Body of pancreas (tissue), 4 donors: ENCODE measurements at regions not wholly inside any gene's neighbourhood (a gene's known extent, or its start where the extent isn't known, plus 50 kb on each side); places are given as distances from the start of the nearest gene placed in this dataset.

Source experiments
- ATAC-seq: fragments of 150-250 bp; one replicate; pipeline ENCODE4 v1.9.1; 2016
- DNase-seq, 4 donors: peaks; one replicate each; pipeline ENCODE4 v3.0.0-alpha.2; 2019
- H3K27ac ChIP-seq, 4 donors: fragments of 200-600 bp; sonication (generic); 1 replicate in 3 of 4; 2 replicates in 1 of 4; pipeline versions ENCODE4 v1.5.1 to v1.6.1; 2016 to 2019; ENCODE audit warnings: mild to moderate bottlenecking in 1 of 4, mixed read lengths in 1 of 4, moderate library complexity in 1 of 4
- H3K27me3 ChIP-seq, 2 donors: fragments of 200-600 bp; sonication (generic); one replicate each; pipeline ENCODE4 v1.6.0; 2016; ENCODE audit warnings: mild to moderate bottlenecking in 1 of 2
- H3K36me3 ChIP-seq, 2 donors: fragments of 200-600 bp; sonication (generic); replicated peaks in 1 of 2; 2 replicates each; pipeline ENCODE4 v1.5.1; 2016; ENCODE audit warnings: low read depth in 2 of 2; ENCODE audit not compliant: insufficient read depth in 1 of 2
- H3K4me1 ChIP-seq: fragments of 200-600 bp; sonication (generic); one replicate; pipeline ENCODE4 v1.6.0; 2016
- H3K4me3 ChIP-seq, 2 donors: fragments of 200-600 bp; sonication (generic); 1 replicate in 1 of 2; 2 replicates in 1 of 2; pipeline ENCODE4 v1.5.1; 2016 to 2019
- H3K9me3 ChIP-seq, 3 donors: fragments of 200-600 bp; sonication (generic); 1 replicate in 2 of 3; 2 replicates in 1 of 3; pipeline ENCODE4 v1.5.1; 2016
- POLR2A ChIP-seq, 3 donors: fragments of 450-650 bp; IDR thresholded peaks; one replicate each; pipeline ENCODE4 v1.6.1; 2016; ENCODE audit warnings: antibody characterized with exemption in 3 of 3, mild to moderate bottlenecking in 2 of 3
- WGBS, 2 donors: methylation state at CpG; one replicate each; pipeline ENCODE4 v1.1.5; 2017; 5-methylcytosine and 5-hydroxymethylcytosine counted together
- intact Hi-C: fragments of 100-400 bp; cut with DNase I; formaldehyde crosslinking; loops from one replicate; pipeline ENCODE4 v1.15.1; 2023
- TF ChIP-seq, protein P1 (sequence below), 7 experiments: fragments of 450-650 bp in 4 of 7; fragments of 200-600 bp in 3 of 7; sonication (generic) in 3 of 7; IDR thresholded peaks; one replicate each; pipeline ENCODE4 v1.5.1; 2016 to 2019; ENCODE audit warnings: antibody characterized with exemption in 7 of 7

DNA sequence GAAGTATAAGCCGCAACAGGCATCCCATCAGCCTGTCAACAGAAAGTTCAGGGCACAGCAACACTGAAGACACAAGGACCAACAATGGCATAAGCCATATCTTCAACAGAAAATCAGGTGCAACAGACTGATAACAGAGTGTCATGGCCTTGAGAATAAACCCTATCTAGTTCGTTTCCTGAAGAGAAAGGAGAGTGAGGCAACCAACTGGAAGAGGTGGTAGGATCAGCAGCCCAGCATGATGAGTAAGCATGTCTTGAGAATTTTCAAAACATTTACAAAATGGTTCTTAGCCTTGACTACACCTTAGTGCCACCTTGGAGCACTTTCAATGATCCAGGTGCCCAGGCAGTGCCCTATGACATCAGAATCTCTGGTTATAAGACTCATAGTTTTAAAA lies 290.2 kb upstream of the SEMA3C start:
- Histone ChIP-seq H3K9me3 (no peaks in the 10 kb centered on the region), H3K36me3 (no peaks in the 10 kb centered on the region), H3K27me3 (no peaks in the 10 kb centered on the region), H3K4me3 (no peak overlapping the region), H3K4me1 (no peaks in the 10 kb centered on the region), H3K27ac (no peak overlapping the region)
- TF ChIP-seq POLR2A (IDR thresholded peaks at IDR 0.05) = no peak
- TF ChIP-seq, protein P1, sequence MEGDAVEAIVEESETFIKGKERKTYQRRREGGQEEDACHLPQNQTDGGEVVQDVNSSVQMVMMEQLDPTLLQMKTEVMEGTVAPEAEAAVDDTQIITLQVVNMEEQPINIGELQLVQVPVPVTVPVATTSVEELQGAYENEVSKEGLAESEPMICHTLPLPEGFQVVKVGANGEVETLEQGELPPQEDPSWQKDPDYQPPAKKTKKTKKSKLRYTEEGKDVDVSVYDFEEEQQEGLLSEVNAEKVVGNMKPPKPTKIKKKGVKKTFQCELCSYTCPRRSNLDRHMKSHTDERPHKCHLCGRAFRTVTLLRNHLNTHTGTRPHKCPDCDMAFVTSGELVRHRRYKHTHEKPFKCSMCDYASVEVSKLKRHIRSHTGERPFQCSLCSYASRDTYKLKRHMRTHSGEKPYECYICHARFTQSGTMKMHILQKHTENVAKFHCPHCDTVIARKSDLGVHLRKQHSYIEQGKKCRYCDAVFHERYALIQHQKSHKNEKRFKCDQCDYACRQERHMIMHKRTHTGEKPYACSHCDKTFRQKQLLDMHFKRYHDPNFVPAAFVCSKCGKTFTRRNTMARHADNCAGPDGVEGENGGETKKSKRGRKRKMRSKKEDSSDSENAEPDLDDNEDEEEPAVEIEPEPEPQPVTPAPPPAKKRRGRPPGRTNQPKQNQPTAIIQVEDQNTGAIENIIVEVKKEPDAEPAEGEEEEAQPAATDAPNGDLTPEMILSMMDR (IDR thresholded peaks at IDR 0.05) = no peak
- intact Hi-C loops = no loop called here
- 72 to 74% methylated on average over 2 of the region's 2 CpGs for WGBS, 2 donors
- no peak for DNase-seq
- ATAC-seq = no peak

DNA sequence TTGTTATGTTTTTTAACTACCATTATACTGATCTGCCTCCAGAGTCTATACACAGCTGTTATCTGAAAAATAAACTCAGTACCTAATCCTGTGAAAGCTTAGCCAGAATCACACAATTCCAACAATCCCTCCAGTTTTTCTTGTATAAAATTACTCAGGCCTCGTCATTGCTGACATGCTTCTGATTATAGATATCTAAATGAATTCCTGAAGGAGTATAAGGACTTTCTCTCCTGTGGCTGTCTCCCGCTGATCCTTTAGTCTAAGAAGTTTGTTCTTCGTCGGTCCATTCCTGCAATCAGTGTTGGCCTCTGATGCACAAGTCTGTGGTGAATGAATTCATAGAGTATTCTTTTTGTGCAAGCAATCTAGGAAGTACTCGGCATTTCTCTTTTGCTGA lies 288.9 kb upstream of the SEMA3C start:
- no peaks in the 10 kb centered on the region for H3K4me1 ChIP-seq
- H3K36me3 ChIP-seq = no peaks in the 10 kb centered on the region
- H3K9me3 ChIP-seq = no peaks in the 10 kb centered on the region
- TF ChIP-seq, protein P1 (IDR thresholded peaks at IDR 0.05) = no peak
- no peak for TF ChIP-seq POLR2A (IDR thresholded peaks at IDR 0.05)
- H3K4me3 ChIP-seq = no peak overlapping the region
- ATAC-seq (no peak), DNase-seq (no peak)
- H3K27me3 ChIP-seq = no peaks in the 10 kb centered on the region
- H3K27ac ChIP-seq = no peak overlapping the region
- intact Hi-C loops = no loop called here
- 84 to 86% methylated on average over 5 of the region's 5 CpGs for WGBS, 2 donors

DNA sequence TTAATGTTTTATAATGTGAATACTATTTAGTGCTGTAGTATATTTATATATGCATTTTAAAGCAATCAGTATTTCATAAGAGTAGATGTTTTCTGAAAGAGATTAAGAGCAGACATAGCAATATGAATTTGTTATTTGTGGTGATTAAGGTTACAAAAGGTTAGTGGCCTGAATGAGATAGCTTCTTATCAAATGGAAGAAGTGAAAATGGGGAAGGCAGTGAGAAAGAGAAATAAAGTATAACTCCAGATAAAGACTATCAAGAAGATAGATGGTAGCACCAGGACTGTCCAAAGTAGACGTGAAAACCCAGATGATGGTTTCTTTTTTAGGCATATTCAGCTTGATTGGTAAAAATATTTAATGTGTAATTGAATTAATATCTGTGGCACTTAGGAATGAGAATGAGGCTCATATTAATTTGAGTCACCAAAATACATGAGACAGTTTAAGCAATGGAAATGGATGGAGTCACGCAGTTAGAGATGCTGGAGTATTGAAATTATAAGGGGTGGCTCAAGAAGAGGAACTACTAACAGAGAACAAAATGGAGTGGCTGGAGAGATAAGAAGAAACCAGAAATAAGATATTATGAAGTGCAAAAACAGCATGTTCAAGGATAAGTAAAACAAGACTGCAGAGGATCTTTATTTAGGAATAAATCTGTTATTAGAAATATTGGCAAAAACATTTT lies 288.0 kb upstream of the SEMA3C start:
- intact Hi-C loops = no loop called here
- no peak for TF ChIP-seq POLR2A (IDR thresholded peaks at IDR 0.05)
- TF ChIP-seq, protein P1 (IDR thresholded peaks at IDR 0.05) = no peak
- Histone ChIP-seq H3K36me3 (no peaks in the 10 kb centered on the region), H3K4me3 (no peak overlapping the region), H3K4me1 (no peaks in the 10 kb centered on the region), H3K27ac (no peak overlapping the region), H3K27me3 (no peaks in the 10 kb centered on the region), H3K9me3 (no peaks in the 10 kb centered on the region)
- WGBS, 2 donors = 73 to 76% methylated on average over 2 of the region's 2 CpGs
- ATAC-seq = no peak
- DNase-seq = no peak

DNA sequence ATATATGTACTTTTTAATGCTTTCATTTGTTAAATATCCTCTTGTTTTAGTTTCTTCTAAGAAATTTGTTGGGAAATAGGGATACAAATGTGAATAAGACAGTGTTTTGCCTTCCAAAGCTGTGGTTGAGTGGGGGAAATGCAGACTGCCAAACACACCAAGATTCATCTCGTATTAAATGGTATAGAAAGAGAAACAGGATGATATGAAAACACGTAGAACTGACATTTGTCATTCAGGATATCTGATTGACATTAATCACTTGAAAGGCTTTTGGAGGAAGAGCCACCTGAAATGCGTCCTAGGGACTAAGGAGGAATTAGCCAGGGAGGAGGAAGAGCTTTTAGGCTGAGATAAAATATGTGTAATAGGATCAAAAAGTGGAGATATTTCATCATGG lies 287.4 kb upstream of the SEMA3C start:
- H3K4me3 ChIP-seq = no peak overlapping the region
- WGBS, 2 donors = 76 to 78% methylated on average over 3 of the region's 3 CpGs
- H3K36me3 ChIP-seq = no peaks in the 10 kb centered on the region
- H3K4me1 ChIP-seq = no peaks in the 10 kb centered on the region
- no peak overlapping the region for H3K27ac ChIP-seq
- no peaks in the 10 kb centered on the region for H3K9me3 ChIP-seq
- intact Hi-C loops = no loop called here
- DNase-seq = no peak
- no peak for ATAC-seq
- no peak for TF ChIP-seq POLR2A (IDR thresholded peaks at IDR 0.05)
- TF ChIP-seq, protein P1 (IDR thresholded peaks at IDR 0.05) = no peak
- H3K27me3 ChIP-seq = no peaks in the 10 kb centered on the region

DNA sequence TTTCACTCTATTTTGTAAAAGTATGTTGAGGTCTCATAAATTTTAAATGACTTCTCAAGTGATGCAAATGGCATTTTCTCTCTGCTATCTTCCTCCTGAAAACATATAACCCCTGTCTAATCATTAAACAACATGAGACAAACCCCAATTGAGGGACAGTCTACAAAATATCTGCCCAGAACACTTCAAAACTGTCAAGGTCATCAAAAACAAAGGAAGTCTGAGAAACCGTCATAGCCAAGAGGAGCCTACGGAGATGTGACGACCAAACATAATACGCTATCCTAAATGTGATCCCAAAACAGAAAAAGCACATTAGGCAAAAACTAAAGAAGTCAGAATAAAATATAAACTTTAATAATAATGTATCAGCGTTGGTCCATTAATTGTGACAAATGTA lies 282.3 kb upstream of the SEMA3C start:
- DNase-seq (no peak), ATAC-seq (no peak)
- no peak overlapping the region for H3K27ac ChIP-seq
- no peak overlapping the region for H3K4me3 ChIP-seq
- no peaks in the 10 kb centered on the region for H3K9me3 ChIP-seq
- 84 to 85% methylated on average over 5 of the region's 5 CpGs for WGBS, 2 donors
- TF ChIP-seq, protein P1 (IDR thresholded peaks at IDR 0.05) = no peak
- no peak for TF ChIP-seq POLR2A (IDR thresholded peaks at IDR 0.05)
- intact Hi-C loops = no loop called here
- H3K27me3 ChIP-seq = no peaks in the 10 kb centered on the region
- H3K4me1 ChIP-seq = no peaks in the 10 kb centered on the region
- H3K36me3 ChIP-seq = no peaks in the 10 kb centered on the region
